ENCODE measurements at regions not wholly inside any gene's neighbourhood (a gene's known extent, or its start where the extent isn't known, plus 50 kb on each side); places are given as distances from the start of the nearest gene placed in this dataset.

DNA sequence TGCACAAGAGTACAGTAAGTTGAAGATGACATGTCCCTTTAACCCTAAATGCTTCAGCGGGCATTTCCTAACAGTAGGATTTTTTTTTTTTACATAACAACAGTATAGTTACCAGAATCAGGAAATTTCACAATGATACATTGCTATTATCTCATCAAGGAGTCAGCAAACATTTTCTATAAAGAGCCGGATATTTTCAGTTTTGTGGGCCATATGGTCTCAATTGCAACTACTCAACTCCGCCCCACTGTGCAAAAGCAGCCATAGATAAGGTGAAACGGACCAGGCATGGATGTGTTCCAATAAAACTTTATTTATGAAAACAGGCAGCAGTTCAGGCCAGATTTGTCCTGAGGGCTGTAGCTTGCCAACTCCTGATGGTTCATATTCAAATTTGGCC is 130.6 kb downstream of the SMAD6 start:
- DNase-seq (ENCODE audit: low spot score): no peak

- DNase-seq (ENCODE audit: low spot score): no peak
Observed at GRCh38 chr15:66833371-66833770, 131.3 kb downstream of the SMAD6 start.

GRCh38 chr15:66833803-66834202 is 131.8 kb downstream of the SMAD6 start:
- no peak for DNase-seq (ENCODE audit: low spot score)

GRCh38 chr15:66834881-66835878 is 133.1 kb downstream of the SMAD6 start:
- DNase-seq (ENCODE audit: low spot score): peak; percentile 64

- DNase-seq (ENCODE audit: low spot score): no peak
Observed at GRCh38 chr15:66836231-66837030, 134.4 kb downstream of the SMAD6 start.

- DNase-seq (ENCODE audit: low spot score): no peak
Observed at GRCh38 chr15:66838202-66838601, 136.2 kb downstream of the SMAD6 start.

DNA sequence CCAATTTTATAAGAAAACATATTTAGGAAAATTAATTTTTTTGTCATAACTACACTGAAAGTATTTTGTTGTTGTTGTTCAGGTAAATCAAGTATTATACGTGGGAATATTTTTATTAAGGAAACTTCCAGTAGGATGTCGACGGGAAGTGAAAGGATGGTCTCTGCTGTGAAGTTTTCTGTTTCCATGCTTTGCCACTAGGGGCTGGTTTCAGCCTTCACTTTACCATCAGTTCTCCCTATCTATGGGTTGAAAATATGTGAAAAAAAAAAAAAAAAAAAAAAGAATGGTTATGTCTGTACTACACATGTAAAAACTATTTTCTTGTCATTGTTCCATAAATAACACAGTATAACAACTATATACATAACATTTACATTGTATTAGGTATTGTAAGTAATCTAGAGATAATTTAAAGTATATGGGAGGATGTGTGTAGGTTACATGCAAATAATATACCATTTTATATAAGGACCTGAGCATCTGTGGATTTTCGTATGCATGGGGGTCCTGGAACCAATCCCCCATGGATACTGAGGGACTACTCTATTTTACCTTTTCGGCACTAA is 136.7 kb downstream of the SMAD6 start:
- no peak for DNase-seq (ENCODE audit: low spot score)

GRCh38 chr15:66839506-66840112 is 137.6 kb downstream of the SMAD6 start:
- no peak for DNase-seq (ENCODE audit: low spot score)

GRCh38 chr15:66840615-66841390 is 138.8 kb downstream of the SMAD6 start:
- no peak for DNase-seq (ENCODE audit: low spot score)

- peak; percentile 29 for DNase-seq (ENCODE audit: low spot score)
Observed at GRCh38 chr15:66841953-66842681, 140.1 kb downstream of the SMAD6 start.

DNA sequence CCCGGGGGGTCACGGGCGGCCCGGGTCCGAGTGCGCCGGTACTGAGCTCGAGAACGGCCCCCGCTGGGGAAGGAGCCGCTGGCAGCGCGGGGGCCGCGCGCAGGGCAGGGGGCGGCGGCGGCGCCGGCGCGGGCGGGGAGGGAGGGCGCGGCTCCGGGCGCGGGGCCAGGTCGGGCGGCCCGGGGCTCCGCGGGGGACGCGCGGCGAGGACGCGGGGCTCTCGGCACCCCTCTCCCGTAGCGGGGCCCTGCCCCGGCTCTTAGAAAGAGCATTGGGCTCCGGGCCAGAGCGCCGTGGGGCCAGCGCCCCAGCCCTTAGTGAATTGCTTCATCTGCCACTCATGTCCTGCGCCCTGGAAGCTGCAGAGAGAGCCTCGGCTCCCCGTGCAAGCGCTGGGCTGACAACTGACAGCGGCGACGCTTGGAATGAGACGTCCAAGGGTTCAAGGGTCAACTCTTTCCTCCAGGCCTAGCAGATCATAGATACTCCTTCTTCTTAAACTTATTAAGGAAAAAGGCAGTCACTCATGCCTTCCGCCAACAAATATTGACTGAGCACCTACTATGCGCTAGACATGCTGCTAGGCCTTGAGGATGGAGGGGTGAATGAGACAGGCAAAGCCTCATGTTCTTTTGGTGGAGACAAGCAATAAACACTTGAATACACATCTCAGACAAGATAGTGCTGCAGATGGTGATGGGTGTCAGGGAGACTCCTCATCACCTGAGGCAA is 140.8 kb downstream of the SMAD6 start:
- peak; percentile 54 for DNase-seq (ENCODE audit: low spot score)

- no peak for DNase-seq (ENCODE audit: low spot score)
Observed at GRCh38 chr15:66843581-66843980, 141.5 kb downstream of the SMAD6 start.

GRCh38 chr15:66844041-66844746 is 142.2 kb downstream of the SMAD6 start:
- no peak for DNase-seq (ENCODE audit: low spot score)

DNA sequence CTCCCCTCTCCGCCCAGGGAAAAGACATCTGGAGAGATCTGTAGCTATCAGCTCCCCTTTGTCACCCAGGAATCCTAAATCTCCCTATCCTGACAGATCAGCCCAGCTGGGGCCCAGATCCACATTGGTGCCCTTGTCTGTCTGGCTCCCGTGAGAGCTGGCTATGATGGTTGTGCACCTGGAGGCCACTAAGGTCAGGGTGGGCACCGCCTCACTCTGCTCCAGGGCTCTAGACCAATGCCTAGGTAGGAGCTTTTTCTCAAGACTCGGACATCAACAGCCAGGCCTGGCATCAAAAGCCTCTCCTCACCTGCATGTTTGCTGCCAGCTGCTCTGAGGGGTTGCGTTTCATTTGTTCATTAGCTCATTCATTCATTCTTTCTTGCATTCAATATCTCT is 142.7 kb downstream of the SMAD6 start:
- DNase-seq (ENCODE audit: low spot score): no peak

GRCh38 chr15:66845266-66845785 is 143.3 kb downstream of the SMAD6 start:
- DNase-seq (ENCODE audit: low spot score): no peak

GRCh38 chr15:66846031-66846430 is 144.0 kb downstream of the SMAD6 start:
- DNase-seq (ENCODE audit: low spot score): no peak

- no peak for DNase-seq (ENCODE audit: low spot score)
Observed at GRCh38 chr15:66846811-66847210, 144.8 kb downstream of the SMAD6 start.

- no peak for DNase-seq (ENCODE audit: low spot score)
Observed at GRCh38 chr15:66847565-66847991, 145.5 kb downstream of the SMAD6 start.

- DNase-seq (ENCODE audit: low spot score): no peak
Observed at GRCh38 chr15:66848116-66848515, 146.1 kb downstream of the SMAD6 start.
